ENCODE measurements at regions not wholly inside any gene's neighbourhood (a gene's known extent, or its start where the extent isn't known, plus 50 kb on each side); places are given as distances from the start of the nearest gene placed in this dataset.
"Not testable (repeated sequence)": the region's sequence is repeated elsewhere in the genome, so short reads cannot be mapped to it uniquely, and the experiment has no call there.

DNA sequence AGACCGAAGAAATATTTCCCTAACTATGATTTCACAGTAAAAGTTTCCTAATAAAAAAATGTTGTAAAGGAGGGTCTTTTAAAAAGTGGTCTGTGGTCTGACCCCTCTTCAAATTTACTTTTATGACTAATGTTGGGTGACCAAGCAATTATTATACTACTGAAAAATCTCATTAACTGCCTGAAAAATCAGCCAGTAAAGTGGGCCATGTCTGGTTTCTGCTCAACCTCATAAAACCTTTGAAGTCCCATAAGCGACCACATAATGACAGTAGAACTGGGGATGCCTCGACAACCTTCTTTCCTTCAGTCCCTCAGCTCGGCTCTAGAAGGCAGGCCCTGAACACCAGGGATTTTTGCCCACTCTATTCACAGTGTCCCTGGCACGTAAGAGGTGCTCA lies 434.3 kb downstream of the EFNB2 start:
- intact Hi-C loops (cut with micrococcal nuclease), result no loop called here

DNA sequence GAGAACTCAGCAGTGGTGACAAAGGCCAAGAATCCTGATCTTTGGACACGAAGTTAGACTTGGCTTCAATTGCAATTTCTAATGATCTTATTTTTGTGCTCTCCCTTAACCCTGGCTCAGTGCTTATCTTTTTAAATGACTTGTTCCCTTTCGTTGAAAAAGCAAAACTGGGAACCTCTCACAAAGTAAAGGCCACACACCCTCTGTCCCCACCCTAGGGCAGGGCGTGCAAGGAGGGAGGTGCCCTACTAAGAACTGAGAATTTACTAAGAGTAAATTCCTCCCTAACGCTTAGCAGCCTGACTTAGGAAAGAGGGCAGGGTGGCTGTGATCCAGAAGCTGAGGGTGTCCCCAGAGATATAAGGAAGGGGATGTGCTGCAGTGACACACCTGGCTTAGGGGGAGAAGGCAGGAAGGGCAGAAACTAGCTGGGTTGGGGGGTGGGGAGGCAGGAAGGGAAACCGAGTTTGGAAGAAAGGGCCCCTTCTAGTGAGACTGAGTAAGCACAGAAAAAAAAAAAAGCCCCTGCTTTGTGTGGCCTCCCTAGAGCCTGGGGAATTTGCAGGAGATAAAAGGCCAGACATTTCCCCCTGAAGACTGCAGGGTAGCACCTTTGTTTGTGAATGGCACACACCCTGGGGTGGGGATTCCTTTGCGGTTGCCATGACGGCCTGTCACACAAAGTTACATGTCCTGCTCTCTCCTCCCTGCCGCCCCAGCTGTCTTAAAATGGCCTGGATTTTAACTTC lies 435.1 kb downstream of the EFNB2 start:
- intact Hi-C loops (cut with micrococcal nuclease), result no loop called here

- intact Hi-C loops (cut with micrococcal nuclease), result no loop called here
These were observed 435.7 kb downstream of the EFNB2 start for GRCh38 chr13:106099765-106100164.

- intact Hi-C loops (cut with micrococcal nuclease), result no loop called here
These were observed 436.7 kb downstream of the EFNB2 start for GRCh38 chr13:106098778-106099177.

- intact Hi-C loops (cut with micrococcal nuclease), result no loop called here
These were observed 438.8 kb downstream of the EFNB2 start for GRCh38 chr13:106096661-106097092.

DNA sequence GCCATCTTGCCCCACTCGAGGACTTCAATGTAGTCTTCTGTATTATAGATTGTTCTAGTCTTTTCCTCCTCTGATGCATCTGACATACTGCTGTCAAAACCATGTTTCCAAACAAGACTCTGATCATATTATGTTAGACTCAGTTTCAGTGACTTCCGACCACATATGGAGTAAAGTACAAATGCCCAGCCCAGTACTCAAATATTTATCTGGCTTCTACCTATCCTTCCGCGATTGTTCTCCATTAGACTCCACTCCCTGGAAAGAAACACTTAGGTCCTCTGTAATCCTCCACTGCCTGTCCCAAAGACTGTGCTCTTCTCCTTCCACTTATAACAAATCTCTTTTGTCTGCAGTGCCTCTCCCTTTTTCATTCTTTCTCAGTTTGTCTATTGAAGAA lies 439.5 kb downstream of the EFNB2 start:
- intact Hi-C loops (cut with micrococcal nuclease), result no loop called here

GRCh38 chr13:106095406-106095805 lies 440.1 kb downstream of the EFNB2 start:
- intact Hi-C loops (cut with micrococcal nuclease), result no loop called here

GRCh38 chr13:106090001-106090400 lies 445.5 kb downstream of the EFNB2 start:
- intact Hi-C loops (cut with micrococcal nuclease), result no loop called here

GRCh38 chr13:106089261-106089980 lies 446.0 kb downstream of the EFNB2 start:
- intact Hi-C loops (cut with micrococcal nuclease), result no loop called here

GRCh38 chr13:106088085-106088484 lies 447.4 kb downstream of the EFNB2 start:
- intact Hi-C loops (cut with micrococcal nuclease), result no loop called here

DNA sequence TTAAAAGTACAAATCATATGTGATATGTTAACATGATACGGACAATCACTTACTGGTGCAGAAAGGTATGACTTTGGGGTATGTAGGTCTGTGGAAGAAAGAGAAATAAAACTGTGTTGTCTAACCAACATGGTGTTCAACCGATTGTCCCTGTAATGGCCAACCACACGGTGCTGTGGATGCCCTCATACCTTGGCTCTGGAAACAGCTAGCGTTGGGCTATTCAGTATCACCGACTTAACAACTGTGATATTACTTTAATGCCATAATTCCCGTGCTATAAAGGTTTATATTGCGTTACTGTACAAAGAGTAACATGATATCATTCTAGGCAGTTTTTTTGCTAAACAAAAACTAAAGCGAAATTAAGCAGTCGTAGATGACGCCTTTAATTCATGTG lies 448.3 kb downstream of the EFNB2 start:
- intact Hi-C loops (cut with micrococcal nuclease), result no loop called here

DNA sequence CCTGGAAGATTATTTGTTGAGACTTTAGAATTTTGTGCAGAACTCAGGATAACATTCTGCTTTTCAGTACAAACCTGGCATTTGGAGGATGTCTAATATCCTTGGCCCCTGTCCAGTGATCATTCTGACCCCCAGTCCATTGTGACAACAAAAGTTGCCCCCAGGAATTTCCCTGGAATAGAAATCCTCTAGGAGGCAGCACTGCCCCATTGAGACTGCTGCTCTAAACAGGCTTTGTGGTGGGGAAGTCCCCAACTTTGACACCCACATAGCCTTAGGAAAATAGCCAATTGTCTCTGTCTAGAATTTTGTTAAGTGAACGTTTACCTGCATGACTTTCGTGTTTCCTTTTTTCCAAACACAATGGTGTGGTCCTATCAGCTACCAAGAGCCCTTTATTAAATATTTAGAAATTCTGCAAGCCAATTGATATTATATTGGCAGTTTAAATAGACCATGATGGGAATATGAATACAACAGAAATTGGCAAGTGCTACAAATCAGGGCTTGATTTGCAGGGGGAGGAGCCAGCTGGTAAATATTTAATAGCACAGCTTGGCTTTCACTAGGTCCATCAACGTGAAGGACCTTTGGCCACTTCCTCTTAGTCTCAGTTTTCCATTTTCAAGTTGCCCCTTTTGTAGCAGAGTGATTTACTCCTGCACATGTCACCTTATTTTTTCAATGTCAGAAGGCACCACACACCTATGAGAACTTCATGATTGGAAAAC lies 451.7 kb downstream of the EFNB2 start:
- intact Hi-C loops (cut with micrococcal nuclease), result loop anchor here (1.0 kb wide), 2 partner anchors 453 to 537 kb away; no protein-coding TSS in a partner anchor

DNA sequence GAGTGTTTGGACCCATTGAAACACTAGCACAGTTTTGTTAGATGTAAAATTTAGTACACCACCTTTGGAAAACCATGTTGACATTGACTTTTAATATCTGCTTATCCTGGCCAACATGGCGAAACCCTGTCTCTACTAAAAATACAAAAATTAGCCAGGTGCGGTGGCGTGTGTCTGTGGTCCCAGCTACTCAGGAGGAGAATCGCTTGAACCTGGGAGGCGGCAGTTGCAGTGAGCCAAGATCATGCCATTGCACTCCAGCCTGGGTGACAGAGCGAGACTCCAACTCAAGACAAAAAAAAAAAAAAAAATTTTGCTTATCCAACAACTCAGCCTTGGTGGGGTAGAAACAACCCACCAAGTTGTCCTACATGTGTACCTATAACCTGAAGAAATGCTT lies 454.2 kb downstream of the EFNB2 start:
- intact Hi-C loops (cut with micrococcal nuclease), result not testable (repeated sequence)

GRCh38 chr13:106078191-106078590 lies 457.3 kb downstream of the EFNB2 start:
- intact Hi-C loops (cut with micrococcal nuclease), result no loop called here

DNA sequence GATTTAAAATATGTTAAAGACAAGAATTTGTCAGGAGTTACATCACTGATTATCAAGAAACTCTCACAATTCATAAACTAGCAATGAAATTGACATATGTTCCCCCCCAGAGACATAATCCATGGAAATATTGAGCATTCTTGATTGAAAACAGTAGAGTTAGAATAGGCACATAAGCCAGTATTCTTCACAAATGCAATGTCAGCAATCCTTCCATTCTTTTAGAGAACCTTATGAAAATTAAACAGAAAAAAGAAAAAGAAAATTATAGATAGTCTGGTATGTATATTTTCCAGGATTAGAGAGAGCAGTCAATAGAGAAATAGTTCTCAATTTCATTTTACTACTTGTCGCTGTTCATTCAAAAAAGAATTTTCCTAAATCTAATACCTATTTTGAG lies 458.4 kb downstream of the EFNB2 start:
- intact Hi-C loops (cut with micrococcal nuclease), result no loop called here

- intact Hi-C loops (cut with micrococcal nuclease), result no loop called here
These were observed 463.4 kb downstream of the EFNB2 start for GRCh38 chr13:106072014-106072413.

GRCh38 chr13:106063591-106064313 lies 471.7 kb downstream of the EFNB2 start:
- intact Hi-C loops (cut with micrococcal nuclease), result no loop called here

- intact Hi-C loops (cut with micrococcal nuclease), result no loop called here
These were observed 473.7 kb downstream of the EFNB2 start for GRCh38 chr13:106061781-106062180.

- intact Hi-C loops (cut with micrococcal nuclease), result no loop called here
These were observed 478.6 kb downstream of the EFNB2 start for GRCh38 chr13:106056851-106057250.

DNA sequence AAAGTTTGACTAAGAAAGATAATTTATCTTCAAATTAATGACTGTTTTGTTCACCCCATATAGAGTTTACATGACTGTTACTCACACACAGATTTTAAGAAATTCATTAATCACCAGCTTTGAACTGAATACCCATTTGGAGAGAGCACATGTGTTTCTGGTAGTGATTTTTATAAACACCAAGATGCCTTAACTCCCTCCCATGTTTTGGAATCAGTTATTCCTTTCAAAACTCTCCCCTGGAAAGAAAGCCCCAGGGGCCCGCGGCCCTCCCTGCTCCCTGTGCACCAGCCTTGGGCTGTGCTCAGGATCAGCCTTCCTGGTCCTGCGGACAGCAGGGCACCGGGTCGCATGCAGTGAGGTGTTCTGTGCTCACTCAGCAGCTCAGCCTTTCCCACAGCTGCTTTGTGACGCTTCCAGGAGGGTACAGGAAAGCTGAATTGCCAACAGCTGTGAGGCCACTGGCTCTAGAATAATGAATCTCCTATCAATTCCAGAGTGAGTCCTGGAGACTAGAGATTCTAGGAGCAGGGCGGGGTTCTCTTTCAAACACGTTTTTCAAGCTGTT lies 483.2 kb downstream of the EFNB2 start:
- intact Hi-C loops (cut with micrococcal nuclease), result no loop called here

DNA sequence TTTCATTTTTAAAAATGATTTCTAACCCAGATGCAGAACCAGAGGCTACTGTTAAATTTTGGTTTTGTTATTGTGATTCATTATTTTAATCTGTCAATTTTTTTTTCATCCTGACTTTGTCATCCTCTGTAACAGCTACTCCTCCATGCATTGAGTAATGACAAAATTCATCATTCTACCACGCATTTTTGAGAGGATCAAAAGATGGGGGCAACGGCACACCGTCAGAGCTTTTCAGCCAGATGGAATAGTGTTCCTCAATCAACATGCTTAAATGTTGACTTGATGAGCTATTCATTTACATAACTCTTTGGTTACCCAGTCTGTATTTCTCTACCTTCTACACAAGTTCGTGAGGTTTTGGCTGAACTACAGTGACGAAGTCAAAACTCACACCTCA lies 486.3 kb downstream of the EFNB2 start:
- intact Hi-C loops (cut with micrococcal nuclease), result no loop called here

All from T-helper 1 cell treated with Interleukin-12 subunit alpha and Interleukin-12 subunit beta and Interleukin-4 antibody, amounts not matched to agents 30 ng/mL and 1 ng/mL, for 36 hours (primary cell).